ENCODE measurements at regions not wholly inside any gene's neighbourhood (a gene's known extent, or its start where the extent isn't known, plus 50 kb on each side); places are given as distances from the start of the nearest gene placed in this dataset.

GRCh38 chr2:41535575-41535974, 512.2 kb upstream of the PKDCC start:
- no peak for DNase-seq
- Mint-ChIP-seq H3K36me3 (peaks cover 0 to 3% (median 0%) of the 10 kb centered on the region in 5 donors), H3K9me3 (peaks cover 0 to 13% (median 5%) of the 10 kb centered on the region in 11 donors), H3K4me1 (no peaks in the 10 kb centered on the region), H3K27me3 (no peaks in the 10 kb centered on the region), H3K27ac (no peak overlapping the region), H3K4me3 (no peak overlapping the region)
- POLR2A ChIA-PET = no interaction called here
- Histone ChIP-seq H3K9me3 (ENCODE audit: control insufficient read depth in 2 of 3, low read length in 3 of 3) (no peaks in the 10 kb centered on the region), H3K27ac (ENCODE audit: low read depth, low read length) (no peak overlapping the region), H3K27me3 (ENCODE audit: control insufficient read depth in 2 of 2, insufficient read depth in 2 of 2, low read length in 2 of 2) (no peaks in the 10 kb centered on the region), H3K4me1 (ENCODE audit: control insufficient read depth in 2 of 2, insufficient read depth in 2 of 2, low read length in 2 of 2) (no peaks in the 10 kb centered on the region), H3K4me3 (ENCODE audit: low read length) (no peak overlapping the region), H3K36me3 (ENCODE audit: control insufficient read depth in 2 of 3, insufficient read depth in 3 of 3, low read length in 3 of 3) (no peaks in the 10 kb centered on the region)
- CTCF ChIA-PET = no interaction called here
- intact Hi-C loops (cut with micrococcal nuclease) = no loop called here
- no peak for ATAC-seq

DNA sequence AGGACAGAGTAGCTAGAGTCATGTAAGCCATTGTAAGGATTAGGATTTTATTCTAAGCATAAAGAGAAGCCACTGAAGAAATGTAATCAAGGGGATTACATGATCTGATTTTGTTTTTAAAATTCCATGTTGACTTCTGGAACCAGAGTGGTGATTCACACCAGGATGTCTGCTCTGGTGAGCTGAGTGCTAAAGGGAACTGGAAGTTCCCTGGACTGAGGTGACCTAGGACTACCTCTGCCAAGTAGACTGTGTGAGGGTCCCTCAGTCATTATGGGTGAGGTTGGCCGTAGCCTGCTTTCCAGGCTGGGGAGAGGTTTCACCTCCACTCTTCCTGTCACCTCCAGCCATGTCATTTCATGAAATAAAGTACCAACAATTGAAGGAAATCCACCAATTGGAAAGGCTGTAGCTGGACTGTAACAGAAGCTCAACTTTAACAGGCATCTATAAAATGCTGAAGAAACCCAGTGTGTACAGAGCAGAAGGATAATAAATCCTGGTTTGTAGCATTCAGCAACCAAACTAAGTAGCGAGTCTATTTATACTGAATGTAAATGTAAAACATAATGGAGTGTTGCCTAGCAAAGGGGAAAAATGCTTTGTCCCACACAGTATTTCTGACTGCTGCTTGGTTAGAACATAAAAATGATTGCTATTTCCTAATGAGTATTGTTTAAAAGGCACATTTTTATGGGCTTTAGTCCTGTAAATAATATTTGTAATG, 507.4 kb upstream of the PKDCC start:
- H3K4me1 ChIP-seq (ENCODE audit: control insufficient read depth in 2 of 2, insufficient read depth in 2 of 2, low read length in 2 of 2) = no peaks in the 10 kb centered on the region
- POLR2A ChIA-PET = no interaction called here
- no peak overlapping the region for H3K27ac Mint-ChIP-seq
- H3K27me3 ChIP-seq (ENCODE audit: control insufficient read depth in 2 of 2, insufficient read depth in 2 of 2, low read length in 2 of 2) = no peaks in the 10 kb centered on the region
- H3K36me3 ChIP-seq (ENCODE audit: control insufficient read depth in 2 of 3, insufficient read depth in 3 of 3, low read length in 3 of 3) = no peaks in the 10 kb centered on the region
- intact Hi-C loops (cut with micrococcal nuclease) = no loop called here
- H3K9me3 ChIP-seq (ENCODE audit: control insufficient read depth in 2 of 3, low read length in 3 of 3) = no peaks in the 10 kb centered on the region
- ATAC-seq (no peak), DNase-seq (no peak)
- H3K4me1 Mint-ChIP-seq = peaks cover 0 to 1% (median 0%) of the 10 kb centered on the region in 7 donors
- H3K27me3 Mint-ChIP-seq = peaks cover 0 to 3% (median 0%) of the 10 kb centered on the region in 5 donors
- CTCF ChIA-PET = no interaction called here
- peaks cover 0 to 3% (median 0%) of the 10 kb centered on the region in 5 donors for H3K36me3 Mint-ChIP-seq
- peaks cover 0 to 6% (median 0%) of the 10 kb centered on the region in 11 donors for H3K9me3 Mint-ChIP-seq
- H3K27ac ChIP-seq (ENCODE audit: low read depth, low read length) = no peak overlapping the region
- no peak overlapping the region for H3K4me3 Mint-ChIP-seq
- H3K4me3 ChIP-seq (ENCODE audit: low read length) = no peak overlapping the region

DNA sequence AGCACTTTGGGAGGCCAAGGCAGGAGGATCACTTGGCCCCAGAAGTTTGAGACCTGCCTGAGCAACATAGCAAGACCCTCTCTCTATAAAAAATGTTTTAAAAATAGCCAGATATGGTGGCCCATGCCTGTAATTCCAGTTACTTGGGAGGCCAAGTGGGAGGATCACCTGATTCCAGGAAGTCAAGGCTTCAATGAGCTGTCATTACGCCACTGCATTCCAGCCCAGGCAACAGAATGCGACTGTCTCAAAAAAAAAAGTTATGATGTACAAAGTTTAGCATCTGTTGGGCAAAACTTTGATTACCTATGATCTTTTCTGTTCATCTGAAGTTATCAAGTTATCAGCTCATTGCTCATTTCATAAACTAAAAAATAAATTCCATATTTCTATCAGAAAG, 504.1 kb upstream of the PKDCC start:
- peaks cover 0 to 3% (median 0%) of the 10 kb centered on the region in 5 donors for H3K27me3 Mint-ChIP-seq
- Histone ChIP-seq H3K4me3 (ENCODE audit: low read length) (no peak overlapping the region), H3K27me3 (ENCODE audit: control insufficient read depth in 2 of 2, insufficient read depth in 2 of 2, low read length in 2 of 2) (no peaks in the 10 kb centered on the region), H3K4me1 (ENCODE audit: control insufficient read depth in 2 of 2, insufficient read depth in 2 of 2, low read length in 2 of 2) (no peaks in the 10 kb centered on the region), H3K36me3 (ENCODE audit: control insufficient read depth in 2 of 3, insufficient read depth in 3 of 3, low read length in 3 of 3) (no peaks in the 10 kb centered on the region), H3K9me3 (ENCODE audit: control insufficient read depth in 2 of 3, low read length in 3 of 3) (no peaks in the 10 kb centered on the region), H3K27ac (ENCODE audit: low read depth, low read length) (no peak overlapping the region)
- DNase-seq = no peak
- no peak for ATAC-seq
- ChIA-PET POLR2A (no interaction called here), CTCF (no interaction called here)
- H3K36me3 Mint-ChIP-seq = no peaks in the 10 kb centered on the region
- peaks cover 0 to 1% (median 0%) of the 10 kb centered on the region in 7 donors for H3K4me1 Mint-ChIP-seq
- no peak overlapping the region for H3K4me3 Mint-ChIP-seq
- no peak overlapping the region for H3K27ac Mint-ChIP-seq
- intact Hi-C loops (cut with micrococcal nuclease) = no loop called here
- H3K9me3 Mint-ChIP-seq = peaks cover 0 to 6% (median 0%) of the 10 kb centered on the region in 11 donors

GRCh38 chr2:41544709-41545108, 503.1 kb upstream of the PKDCC start:
- ChIA-PET CTCF (no interaction called here), POLR2A (no interaction called here)
- Mint-ChIP-seq H3K36me3 (no peaks in the 10 kb centered on the region), H3K4me3 (no peak overlapping the region), H3K27ac (no peak overlapping the region), H3K27me3 (peaks cover 0 to 3% (median 0%) of the 10 kb centered on the region in 5 donors), H3K4me1 (peaks cover 0 to 1% (median 0%) of the 10 kb centered on the region in 7 donors), H3K9me3 (peaks cover 0 to 6% (median 0%) of the 10 kb centered on the region in 11 donors)
- DNase-seq (no peak), ATAC-seq (no peak)
- Histone ChIP-seq H3K27me3 (ENCODE audit: control insufficient read depth in 2 of 2, insufficient read depth in 2 of 2, low read length in 2 of 2) (no peaks in the 10 kb centered on the region), H3K27ac (ENCODE audit: low read depth, low read length) (no peak overlapping the region), H3K4me1 (ENCODE audit: control insufficient read depth in 2 of 2, insufficient read depth in 2 of 2, low read length in 2 of 2) (no peaks in the 10 kb centered on the region), H3K36me3 (ENCODE audit: control insufficient read depth in 2 of 3, insufficient read depth in 3 of 3, low read length in 3 of 3) (no peaks in the 10 kb centered on the region), H3K4me3 (ENCODE audit: low read length) (no peak overlapping the region), H3K9me3 (ENCODE audit: control insufficient read depth in 2 of 3, low read length in 3 of 3) (no peaks in the 10 kb centered on the region)
- intact Hi-C loops (cut with micrococcal nuclease) = no loop called here

DNA sequence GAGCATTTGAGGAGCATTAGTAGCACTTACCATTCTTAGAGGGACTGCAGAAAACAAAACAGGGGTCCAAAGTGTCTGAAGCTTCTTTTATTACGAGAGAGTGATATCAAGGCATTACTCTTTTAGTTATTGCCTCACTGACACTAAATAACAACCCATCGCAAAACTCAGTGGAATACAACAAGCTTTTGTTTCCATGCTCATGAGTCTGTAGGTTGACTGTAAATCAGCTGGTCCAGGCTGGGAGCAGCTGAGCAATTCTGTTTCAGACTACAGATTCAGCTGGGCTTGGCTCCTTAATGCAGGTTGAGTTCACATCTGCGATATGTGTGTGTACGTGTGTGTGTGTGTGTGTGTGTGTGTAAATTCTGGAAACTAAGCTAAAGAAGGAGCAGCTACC, 501.8 kb upstream of the PKDCC start:
- Mint-ChIP-seq H3K4me1 (peaks cover 0 to 1% (median 0%) of the 10 kb centered on the region in 7 donors), H3K36me3 (no peaks in the 10 kb centered on the region), H3K27me3 (peaks cover 0 to 3% (median 0%) of the 10 kb centered on the region in 5 donors), H3K9me3 (peaks cover 0 to 4% (median 0%) of the 10 kb centered on the region in 11 donors), H3K27ac (no peak overlapping the region), H3K4me3 (no peak overlapping the region)
- ATAC-seq (no peak), DNase-seq (no peak)
- Histone ChIP-seq H3K27ac (ENCODE audit: low read depth, low read length) (no peak overlapping the region), H3K36me3 (ENCODE audit: control insufficient read depth in 2 of 3, insufficient read depth in 3 of 3, low read length in 3 of 3) (no peaks in the 10 kb centered on the region), H3K27me3 (ENCODE audit: control insufficient read depth in 2 of 2, insufficient read depth in 2 of 2, low read length in 2 of 2) (no peaks in the 10 kb centered on the region), H3K4me3 (ENCODE audit: low read length) (no peak overlapping the region), H3K4me1 (ENCODE audit: control insufficient read depth in 2 of 2, insufficient read depth in 2 of 2, low read length in 2 of 2) (no peaks in the 10 kb centered on the region), H3K9me3 (ENCODE audit: control insufficient read depth in 2 of 3, low read length in 3 of 3) (no peaks in the 10 kb centered on the region)
- intact Hi-C loops (cut with micrococcal nuclease) = no loop called here
- POLR2A ChIA-PET = no interaction called here
- CTCF ChIA-PET = no interaction called here

DNA sequence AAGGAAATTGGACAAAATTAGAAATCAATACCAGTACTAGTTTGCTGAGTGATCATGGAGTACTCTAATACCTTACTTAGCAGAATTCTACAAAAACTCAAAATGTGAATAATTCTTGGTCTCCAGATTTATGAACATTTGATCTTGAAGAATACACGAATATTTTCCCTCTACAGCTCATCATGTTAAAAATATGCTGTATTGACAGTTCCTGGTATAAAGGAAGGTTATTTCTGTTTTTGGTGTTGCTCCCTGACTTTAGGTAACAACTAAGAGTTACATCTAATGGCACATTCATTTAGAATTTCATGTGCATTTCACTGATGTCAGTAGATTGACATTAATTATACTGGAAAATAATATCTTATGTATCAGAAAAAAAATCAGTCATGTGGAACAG, 479.2 kb upstream of the PKDCC start:
- Mint-ChIP-seq H3K27me3 (peaks cover 0 to 16% (median 7%) of the 10 kb centered on the region in 5 donors), H3K4me1 (no peaks in the 10 kb centered on the region), H3K9me3 (peaks cover 0 to 14% (median 4%) of the 10 kb centered on the region in 11 donors), H3K27ac (no peak overlapping the region), H3K4me3 (no peak overlapping the region), H3K36me3 (peaks cover 0 to 3% (median 0%) of the 10 kb centered on the region in 5 donors)
- no peaks in the 10 kb centered on the region for H3K27me3 ChIP-seq (ENCODE audit: control insufficient read depth in 2 of 2, insufficient read depth in 2 of 2, low read length in 2 of 2)
- intact Hi-C loops (cut with micrococcal nuclease) = no loop called here
- ATAC-seq (no peak), DNase-seq (no peak)
- ChIA-PET POLR2A (no interaction called here), CTCF (interaction anchor here (0.5 kb wide), 1 partner anchor 523 kb away, joined by 5 read pairs; no protein-coding TSS in a partner anchor)
- H3K9me3 ChIP-seq (ENCODE audit: control insufficient read depth in 2 of 3, low read length in 3 of 3) = no peaks in the 10 kb centered on the region
- no peaks in the 10 kb centered on the region for H3K36me3 ChIP-seq (ENCODE audit: control insufficient read depth in 2 of 3, insufficient read depth in 3 of 3, low read length in 3 of 3)
- H3K4me3 ChIP-seq (ENCODE audit: low read length) = no peak overlapping the region
- no peak overlapping the region for H3K27ac ChIP-seq (ENCODE audit: low read depth, low read length)
- H3K4me1 ChIP-seq (ENCODE audit: control insufficient read depth in 2 of 2, insufficient read depth in 2 of 2, low read length in 2 of 2) = no peaks in the 10 kb centered on the region

GRCh38 chr2:41572154-41572553, 475.7 kb upstream of the PKDCC start:
- Mint-ChIP-seq H3K9me3 (peaks cover 0 to 7% (median 4%) of the 10 kb centered on the region in 11 donors), H3K27me3 (peaks cover 0 to 16% (median 7%) of the 10 kb centered on the region in 5 donors), H3K4me3 (no peak overlapping the region), H3K4me1 (no peaks in the 10 kb centered on the region), H3K36me3 (peaks cover 0 to 3% (median 0%) of the 10 kb centered on the region in 5 donors), H3K27ac (no peak overlapping the region)
- H3K4me3 ChIP-seq (ENCODE audit: low read length) = no peak overlapping the region
- no peaks in the 10 kb centered on the region for H3K36me3 ChIP-seq (ENCODE audit: control insufficient read depth in 2 of 3, insufficient read depth in 3 of 3, low read length in 3 of 3)
- H3K27me3 ChIP-seq (ENCODE audit: control insufficient read depth in 2 of 2, insufficient read depth in 2 of 2, low read length in 2 of 2) = no peaks in the 10 kb centered on the region
- no peaks in the 10 kb centered on the region for H3K9me3 ChIP-seq (ENCODE audit: control insufficient read depth in 2 of 3, low read length in 3 of 3)
- DNase-seq = no peak
- no peak overlapping the region for H3K27ac ChIP-seq (ENCODE audit: low read depth, low read length)
- ChIA-PET CTCF (no interaction called here), POLR2A (no interaction called here)
- ATAC-seq = no peak
- intact Hi-C loops (cut with micrococcal nuclease) = no loop called here
- no peaks in the 10 kb centered on the region for H3K4me1 ChIP-seq (ENCODE audit: control insufficient read depth in 2 of 2, insufficient read depth in 2 of 2, low read length in 2 of 2)
